ENCODE measurements at regions not wholly inside any gene's neighbourhood (a gene's known extent, or its start where the extent isn't known, plus 50 kb on each side); places are given as distances from the start of the nearest gene placed in this dataset.

DNA sequence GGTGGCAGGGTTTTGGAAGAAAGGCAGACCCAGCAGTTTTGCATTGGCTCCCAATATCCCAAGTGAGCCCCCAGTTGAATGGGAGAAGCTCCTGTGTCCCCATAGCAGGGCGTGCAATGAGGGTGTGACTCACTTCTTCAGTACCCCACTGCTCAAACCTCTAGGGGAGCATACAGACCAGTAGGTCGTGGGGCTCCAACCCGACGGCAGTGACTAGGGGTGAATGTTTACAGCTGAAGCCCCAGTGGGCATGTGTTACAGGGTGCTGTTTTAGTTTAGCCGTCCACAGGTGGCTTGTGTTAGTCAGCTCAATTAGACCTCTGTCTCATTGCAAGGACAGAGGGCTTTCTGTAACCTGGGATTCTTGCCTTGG, 564.5 kb upstream of the CNTN5 start:
- H3K4me2 ChIP-seq, result no peak overlapping the region
- H3K9me3 ChIP-seq (ENCODE audit: insufficient read depth, low read depth), result no peaks in the 10 kb centered on the region
- no peak overlapping the region for H2AFZ ChIP-seq
- H3K9me2 ChIP-seq (ENCODE audit: insufficient read depth), result no peaks in the 10 kb centered on the region
- TF ChIP-seq, protein P1, sequence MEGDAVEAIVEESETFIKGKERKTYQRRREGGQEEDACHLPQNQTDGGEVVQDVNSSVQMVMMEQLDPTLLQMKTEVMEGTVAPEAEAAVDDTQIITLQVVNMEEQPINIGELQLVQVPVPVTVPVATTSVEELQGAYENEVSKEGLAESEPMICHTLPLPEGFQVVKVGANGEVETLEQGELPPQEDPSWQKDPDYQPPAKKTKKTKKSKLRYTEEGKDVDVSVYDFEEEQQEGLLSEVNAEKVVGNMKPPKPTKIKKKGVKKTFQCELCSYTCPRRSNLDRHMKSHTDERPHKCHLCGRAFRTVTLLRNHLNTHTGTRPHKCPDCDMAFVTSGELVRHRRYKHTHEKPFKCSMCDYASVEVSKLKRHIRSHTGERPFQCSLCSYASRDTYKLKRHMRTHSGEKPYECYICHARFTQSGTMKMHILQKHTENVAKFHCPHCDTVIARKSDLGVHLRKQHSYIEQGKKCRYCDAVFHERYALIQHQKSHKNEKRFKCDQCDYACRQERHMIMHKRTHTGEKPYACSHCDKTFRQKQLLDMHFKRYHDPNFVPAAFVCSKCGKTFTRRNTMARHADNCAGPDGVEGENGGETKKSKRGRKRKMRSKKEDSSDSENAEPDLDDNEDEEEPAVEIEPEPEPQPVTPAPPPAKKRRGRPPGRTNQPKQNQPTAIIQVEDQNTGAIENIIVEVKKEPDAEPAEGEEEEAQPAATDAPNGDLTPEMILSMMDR (conservative IDR thresholded peaks at IDR 0.05), result no peak
- no peak for TF ChIP-seq EZH2 (IDR thresholded peaks at IDR 0.05; ENCODE audit: low read depth)
- no peak for DNase-seq
- no peaks in the 10 kb centered on the region for H3K27me3 ChIP-seq (ENCODE audit: insufficient read depth, low read depth)
- no peaks in the 10 kb centered on the region for H4K20me1 ChIP-seq (ENCODE audit: insufficient read depth)
- no peaks in the 10 kb centered on the region for H3K79me2 ChIP-seq (ENCODE audit: low read depth)
- BruUV-seq (replicated peaks), result no TSS peak
- H3K36me3 ChIP-seq (ENCODE audit: low read depth), result no peaks in the 10 kb centered on the region
- H3K4me3 ChIP-seq, result no peak overlapping the region
- POLR2A ChIA-PET (ENCODE audit: unreplicated experiment), result no interaction called here
- H3K27ac ChIP-seq, result no peak overlapping the region
- no peaks in the 10 kb centered on the region for H3F3A ChIP-seq (ENCODE audit: insufficient read depth, low read depth)
- CTCF ChIA-PET, result no interaction called here
- intact Hi-C loops (cut with micrococcal nuclease; ENCODE audit: unreplicated experiment), result no loop called here
- no peaks in the 10 kb centered on the region for H3K4me1 ChIP-seq (replicated peaks; ENCODE audit: insufficient read depth)

DNA sequence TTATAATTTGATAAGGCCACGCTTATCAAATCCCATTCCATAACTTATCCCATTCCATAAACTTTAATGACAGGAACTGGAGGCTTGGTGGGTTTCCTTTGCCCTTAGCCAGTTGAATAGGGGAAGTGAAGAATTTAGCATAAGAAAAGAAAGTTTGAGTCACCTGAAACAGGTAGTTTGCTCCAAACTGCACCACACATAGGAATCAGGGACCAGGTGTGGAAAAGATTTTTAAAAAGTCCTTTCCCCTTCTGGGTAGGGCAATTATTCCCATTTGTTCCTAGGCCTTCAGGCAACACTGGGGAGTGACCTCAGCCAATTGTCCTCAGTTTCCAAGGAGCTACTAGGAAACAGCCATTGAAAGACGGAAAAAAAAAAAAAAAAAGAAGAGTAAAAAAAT, 525.7 kb upstream of the CNTN5 start:
- DNase-seq, result no peak
- Histone ChIP-seq H3K27me3 (ENCODE audit: insufficient read depth, low read depth) (no peaks in the 10 kb centered on the region), H3F3A (ENCODE audit: insufficient read depth, low read depth) (no peaks in the 10 kb centered on the region), H3K36me3 (ENCODE audit: low read depth) (no peaks in the 10 kb centered on the region), H3K9me2 (ENCODE audit: insufficient read depth) (no peaks in the 10 kb centered on the region), H2AFZ (no peak overlapping the region), H3K4me2 (no peak overlapping the region), H3K4me1 (replicated peaks; ENCODE audit: insufficient read depth) (no peaks in the 10 kb centered on the region), H4K20me1 (ENCODE audit: insufficient read depth) (no peaks in the 10 kb centered on the region), H3K27ac (no peak overlapping the region), H3K79me2 (ENCODE audit: low read depth) (no peaks in the 10 kb centered on the region), H3K4me3 (no peak overlapping the region), H3K9me3 (ENCODE audit: insufficient read depth, low read depth) (no peaks in the 10 kb centered on the region)
- TF ChIP-seq, protein P1 (conservative IDR thresholded peaks at IDR 0.05), result no peak
- TF ChIP-seq EZH2 (IDR thresholded peaks at IDR 0.05; ENCODE audit: low read depth), result no peak
- CTCF ChIA-PET, result no interaction called here
- BruUV-seq (replicated peaks), result no TSS peak
- intact Hi-C loops (cut with micrococcal nuclease; ENCODE audit: unreplicated experiment), result no loop called here
- POLR2A ChIA-PET (ENCODE audit: unreplicated experiment), result no interaction called here

DNA sequence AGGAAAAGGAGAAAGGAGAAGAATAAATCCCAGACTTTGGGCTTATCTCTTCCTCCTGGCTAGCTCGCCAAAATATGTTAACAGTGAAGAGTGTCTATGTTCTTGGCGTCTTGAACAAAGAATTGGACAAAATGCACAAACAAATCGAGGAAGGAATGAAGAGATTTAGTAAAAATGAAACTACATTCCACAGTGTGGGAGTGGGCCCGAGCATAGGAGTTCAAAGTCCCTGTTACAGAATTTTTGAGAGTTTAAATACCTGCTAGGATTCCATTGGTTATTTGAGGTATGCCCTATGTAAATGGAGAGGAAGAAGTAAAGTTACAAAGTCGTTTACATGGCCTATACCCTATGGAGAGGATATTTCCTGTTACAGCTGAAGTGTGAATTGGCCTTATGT, 525.1 kb upstream of the CNTN5 start:
- no peaks in the 10 kb centered on the region for H3K9me2 ChIP-seq (ENCODE audit: insufficient read depth)
- TF ChIP-seq, protein P1 (conservative IDR thresholded peaks at IDR 0.05), result no peak
- no peak for TF ChIP-seq EZH2 (IDR thresholded peaks at IDR 0.05; ENCODE audit: low read depth)
- no TSS peak for BruUV-seq (replicated peaks)

More for the DNA sequence above, 525.1 kb upstream of the CNTN5 start:
- 0 out of 2 replicates have a peak overlapping the region, but pooled peaks have one; percentile 26 for H3K4me2 ChIP-seq
- no peaks in the 10 kb centered on the region for H4K20me1 ChIP-seq (ENCODE audit: insufficient read depth)
- H3K27me3 ChIP-seq (ENCODE audit: insufficient read depth, low read depth), result no peaks in the 10 kb centered on the region
- H2AFZ ChIP-seq, result no peak overlapping the region
- H3K4me1 ChIP-seq (replicated peaks; ENCODE audit: insufficient read depth), result no peaks in the 10 kb centered on the region
- intact Hi-C loops (cut with micrococcal nuclease; ENCODE audit: unreplicated experiment), result no loop called here
- H3K79me2 ChIP-seq (ENCODE audit: low read depth), result no peaks in the 10 kb centered on the region
- no peaks in the 10 kb centered on the region for H3K36me3 ChIP-seq (ENCODE audit: low read depth)
- ChIA-PET POLR2A (ENCODE audit: unreplicated experiment) (no interaction called here), CTCF (no interaction called here)
- no peak overlapping the region for H3K27ac ChIP-seq
- no peak overlapping the region for H3K4me3 ChIP-seq
- no peak for DNase-seq
- no peaks in the 10 kb centered on the region for H3F3A ChIP-seq (ENCODE audit: insufficient read depth, low read depth)
- no peaks in the 10 kb centered on the region for H3K9me3 ChIP-seq (ENCODE audit: insufficient read depth, low read depth)

Measured in PC-9 (cell line).